Stomach (tissue), 4 donors: ENCODE measurements at regions not wholly inside any gene's neighbourhood (a gene's known extent, or its start where the extent isn't known, plus 50 kb on each side); places are given as distances from the start of the nearest gene placed in this dataset.

Experiments used
- EP300 ChIP-seq: sonication (generic); formaldehyde crosslinking; IDR thresholded peaks from one replicate; pipeline ENCODE4 v1.6.1; 2017; ENCODE audit warnings: antibody characterized with exemption
- TF ChIP-seq, protein P1 (sequence below), 7 experiments: fragments of 450-650 bp in 4 of 7; fragments of 200-600 bp in 3 of 7; sonication (generic) in 3 of 7; IDR thresholded peaks; one replicate each; pipeline ENCODE4 v1.5.1; 2016 to 2019; ENCODE audit warnings: antibody characterized with exemption in 7 of 7, control low read depth in 2 of 7, mild to moderate bottlenecking in 1 of 7

DNA sequence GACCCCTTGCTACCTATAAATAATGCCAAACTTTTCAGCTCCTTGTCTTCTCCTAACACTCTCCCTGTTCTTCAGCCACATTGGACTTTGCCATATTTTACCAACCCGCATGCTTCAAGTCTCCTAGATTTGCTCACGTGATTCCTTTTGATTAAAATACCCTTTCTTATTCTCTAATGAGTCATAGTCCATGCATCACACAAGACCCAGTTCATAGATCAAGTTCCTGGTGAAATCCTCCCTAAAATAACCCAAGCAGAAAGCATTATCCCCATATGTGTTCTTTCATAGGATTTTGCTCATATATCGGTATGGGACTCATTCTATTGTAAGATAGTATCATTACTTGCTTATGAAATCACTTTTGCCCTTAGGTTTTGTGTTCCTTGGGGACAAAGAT, 108.9 kb upstream of the STXBP5 start:
- TF ChIP-seq, protein P1, sequence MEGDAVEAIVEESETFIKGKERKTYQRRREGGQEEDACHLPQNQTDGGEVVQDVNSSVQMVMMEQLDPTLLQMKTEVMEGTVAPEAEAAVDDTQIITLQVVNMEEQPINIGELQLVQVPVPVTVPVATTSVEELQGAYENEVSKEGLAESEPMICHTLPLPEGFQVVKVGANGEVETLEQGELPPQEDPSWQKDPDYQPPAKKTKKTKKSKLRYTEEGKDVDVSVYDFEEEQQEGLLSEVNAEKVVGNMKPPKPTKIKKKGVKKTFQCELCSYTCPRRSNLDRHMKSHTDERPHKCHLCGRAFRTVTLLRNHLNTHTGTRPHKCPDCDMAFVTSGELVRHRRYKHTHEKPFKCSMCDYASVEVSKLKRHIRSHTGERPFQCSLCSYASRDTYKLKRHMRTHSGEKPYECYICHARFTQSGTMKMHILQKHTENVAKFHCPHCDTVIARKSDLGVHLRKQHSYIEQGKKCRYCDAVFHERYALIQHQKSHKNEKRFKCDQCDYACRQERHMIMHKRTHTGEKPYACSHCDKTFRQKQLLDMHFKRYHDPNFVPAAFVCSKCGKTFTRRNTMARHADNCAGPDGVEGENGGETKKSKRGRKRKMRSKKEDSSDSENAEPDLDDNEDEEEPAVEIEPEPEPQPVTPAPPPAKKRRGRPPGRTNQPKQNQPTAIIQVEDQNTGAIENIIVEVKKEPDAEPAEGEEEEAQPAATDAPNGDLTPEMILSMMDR (IDR thresholded peaks at IDR 0.05) = no peak
- no peak for TF ChIP-seq EP300
